Mucosa of descending colon (tissue), 3 donors: ENCODE measurements at regions not wholly inside any gene's neighbourhood (a gene's known extent, or its start where the extent isn't known, plus 50 kb on each side); places are given as distances from the start of the nearest gene placed in this dataset.

Experiments used
- ATAC-seq: fragments of 200-7000 bp; cut with Tn5 transposase; one replicate; pipeline ENCODE4 v1.9.1; 2020; ENCODE audit warnings: mild to moderate bottlenecking, moderate library complexity
- DNase-seq, 3 donors: peaks; one replicate each; pipeline ENCODE4 v3.0.0-alpha.2; 2020
- H3K36me3 ChIP-seq: fragments of 200-600 bp; one replicate; pipeline ENCODE4 v1.8.0; 2021; ENCODE audit warnings: low read depth, mild to moderate bottlenecking
- H3K4me1 ChIP-seq: fragments of 200-600 bp; one replicate; pipeline ENCODE4 v1.8.0; 2021; ENCODE audit warnings: low read depth, mild to moderate bottlenecking
- H3K4me3 ChIP-seq: fragments of 200-600 bp; one replicate; pipeline ENCODE4 v1.8.0; 2021; ENCODE audit warnings: mild to moderate bottlenecking
- H3K9me3 ChIP-seq: fragments of 200-600 bp; one replicate; pipeline ENCODE4 v1.8.0; 2021; ENCODE audit warnings: mild to moderate bottlenecking
- intact Hi-C, 2 donors: fragments of 100-400 bp; cut with DNase I in 1 of 2; cut with micrococcal nuclease in 1 of 2; formaldehyde crosslinking; loops; one replicate each; pipeline versions ENCODE4 v1.11.0 to v1.11.1; 2022; cut with DNase I, micrococcal nuclease
- TF ChIP-seq, protein P1 (sequence below): fragments of 200-600 bp; IDR thresholded peaks from one replicate; pipeline ENCODE4 v1.8.0; 2022; ENCODE audit warnings: antibody characterized with exemption, mild to moderate bottlenecking
- donor health status: DM: no; HTN: no; CAD: no; lungs with moderate emphysema.
- donor health status: DM: no; HTN: no; CAD: no.
- donor health status: DM: no; HTN: yes; CAD: no.

DNA sequence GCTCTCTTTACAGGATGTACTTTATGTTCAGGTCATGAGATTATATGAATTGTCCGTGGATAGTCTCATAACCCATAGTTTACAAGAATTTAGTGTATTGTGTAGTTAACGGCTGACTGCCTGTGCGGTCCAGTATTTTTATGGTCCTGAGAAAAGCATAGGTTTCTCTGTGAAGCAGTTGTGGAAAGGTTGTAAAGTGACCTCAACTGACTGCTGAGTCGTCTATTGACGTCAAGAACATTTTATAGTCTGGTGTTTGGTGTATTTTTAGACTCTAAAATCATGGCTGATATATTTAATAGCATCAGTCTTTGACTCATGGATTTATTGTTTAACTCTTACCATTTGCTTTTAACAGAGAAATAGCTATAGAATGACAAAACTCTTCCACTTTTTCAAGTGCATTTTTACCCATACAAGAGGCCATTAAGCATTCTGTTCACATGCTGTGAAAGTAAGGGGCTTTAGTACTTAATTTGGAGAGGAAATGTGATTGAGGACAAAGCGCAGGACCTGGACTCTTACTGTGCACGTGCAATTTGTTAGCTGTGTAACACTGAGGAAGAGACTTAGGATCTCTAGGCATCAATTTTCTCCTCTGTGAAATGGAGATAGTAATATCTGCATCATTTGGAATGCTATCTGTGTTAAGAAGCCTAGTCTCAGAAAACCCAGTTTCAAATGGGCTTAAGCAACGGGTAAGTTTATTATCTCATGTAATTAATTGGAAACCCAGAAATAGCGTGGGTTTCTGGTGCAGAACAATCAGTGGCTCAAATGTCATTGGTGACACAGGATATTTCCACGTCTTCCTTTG lies 240.8 kb downstream of the NFKBIZ start:
- no peaks in the 10 kb centered on the region for H3K36me3 ChIP-seq
- peak in 1 of 3 donors; percentile 51 for DNase-seq
- peak; percentile 92 for ATAC-seq
- TF ChIP-seq, protein P1, sequence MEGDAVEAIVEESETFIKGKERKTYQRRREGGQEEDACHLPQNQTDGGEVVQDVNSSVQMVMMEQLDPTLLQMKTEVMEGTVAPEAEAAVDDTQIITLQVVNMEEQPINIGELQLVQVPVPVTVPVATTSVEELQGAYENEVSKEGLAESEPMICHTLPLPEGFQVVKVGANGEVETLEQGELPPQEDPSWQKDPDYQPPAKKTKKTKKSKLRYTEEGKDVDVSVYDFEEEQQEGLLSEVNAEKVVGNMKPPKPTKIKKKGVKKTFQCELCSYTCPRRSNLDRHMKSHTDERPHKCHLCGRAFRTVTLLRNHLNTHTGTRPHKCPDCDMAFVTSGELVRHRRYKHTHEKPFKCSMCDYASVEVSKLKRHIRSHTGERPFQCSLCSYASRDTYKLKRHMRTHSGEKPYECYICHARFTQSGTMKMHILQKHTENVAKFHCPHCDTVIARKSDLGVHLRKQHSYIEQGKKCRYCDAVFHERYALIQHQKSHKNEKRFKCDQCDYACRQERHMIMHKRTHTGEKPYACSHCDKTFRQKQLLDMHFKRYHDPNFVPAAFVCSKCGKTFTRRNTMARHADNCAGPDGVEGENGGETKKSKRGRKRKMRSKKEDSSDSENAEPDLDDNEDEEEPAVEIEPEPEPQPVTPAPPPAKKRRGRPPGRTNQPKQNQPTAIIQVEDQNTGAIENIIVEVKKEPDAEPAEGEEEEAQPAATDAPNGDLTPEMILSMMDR, result no peak
- H3K9me3 ChIP-seq, result no peaks in the 10 kb centered on the region
- peaks cover 34% of the 10 kb centered on the region for H3K4me1 ChIP-seq
- intact Hi-C loops, result loop anchor here in 1 of 2 donors (10.0 kb wide), 1 partner anchor 235 kb away; no protein-coding TSS in a partner anchor
- no peak overlapping the region for H3K4me3 ChIP-seq

GRCh38 chr3:102090721-102091045 lies 241.4 kb downstream of the NFKBIZ start:
- Histone ChIP-seq H3K4me1 (peaks cover 28% of the 10 kb centered on the region), H3K9me3 (no peaks in the 10 kb centered on the region), H3K4me3 (no peak overlapping the region), H3K36me3 (no peaks in the 10 kb centered on the region)
- TF ChIP-seq, protein P1, result no peak
- no peak for ATAC-seq
- intact Hi-C loops, result no loop called here
- no peak for DNase-seq

DNA sequence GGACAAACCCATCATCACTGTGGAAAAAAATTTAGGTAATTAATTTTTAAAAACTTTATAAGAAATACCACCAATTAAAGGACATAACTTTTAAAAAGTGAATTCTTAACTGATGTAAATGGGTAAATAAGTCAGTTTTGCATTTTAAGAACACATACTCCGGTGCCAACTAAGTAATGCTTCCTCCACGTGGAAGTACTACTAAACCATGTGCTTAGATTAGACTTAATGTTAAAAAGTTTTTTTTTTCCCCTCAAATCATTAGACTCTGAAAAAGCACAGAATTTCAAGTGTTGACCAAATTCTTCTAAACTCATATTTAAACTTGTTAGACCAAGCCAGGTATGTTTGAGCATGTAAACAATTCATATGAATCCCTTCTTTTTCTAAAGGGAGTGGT lies 242.0 kb downstream of the NFKBIZ start:
- TF ChIP-seq, protein P1, result no peak
- H3K4me3 ChIP-seq, result no peak overlapping the region
- no peak for DNase-seq
- H3K4me1 ChIP-seq, result peaks cover 26% of the 10 kb centered on the region
- intact Hi-C loops, result no loop called here
- no peak for ATAC-seq
- H3K36me3 ChIP-seq, result no peaks in the 10 kb centered on the region
- no peaks in the 10 kb centered on the region for H3K9me3 ChIP-seq

GRCh38 chr3:102092617-102093466 lies 243.5 kb downstream of the NFKBIZ start:
- no peak for ATAC-seq

GRCh38 chr3:102094506-102094905 lies 245.2 kb downstream of the NFKBIZ start:
- DNase-seq (no peak), ATAC-seq (no peak)
- Histone ChIP-seq H3K9me3 (no peaks in the 10 kb centered on the region), H3K4me1 (peaks cover 11% of the 10 kb centered on the region), H3K4me3 (no peak overlapping the region), H3K36me3 (no peaks in the 10 kb centered on the region)
- TF ChIP-seq, protein P1, result no peak
- intact Hi-C loops, result no loop called here

More at GRCh38 chr3:102092617-102093466, 243.5 kb downstream of the NFKBIZ start:
- TF ChIP-seq, protein P1, result no peak
- Histone ChIP-seq H3K9me3 (no peaks in the 10 kb centered on the region), H3K36me3 (no peaks in the 10 kb centered on the region), H3K4me3 (no peak overlapping the region), H3K4me1 (peaks cover 19% of the 10 kb centered on the region)
- DNase-seq, result no peak
- intact Hi-C loops, result no loop called here
